NCI-H446 (cell line): ENCODE measurements at regions not wholly inside any gene's neighbourhood (a gene's known extent, or its start where the extent isn't known, plus 50 kb on each side); places are given as distances from the start of the nearest gene placed in this dataset.
"Not testable (repeated sequence)": the region's sequence is repeated elsewhere in the genome, so short reads cannot be mapped to it uniquely, and the experiment has no call there.

Experiments used
- DNase-seq, 2 experiments: peaks; one replicate each; lab custom pipeline; 2025; lab: John Stamatoyannopoulos, UW

- peak; percentile 12 to 48 for DNase-seq
Observed at GRCh38 chr10:63920926-63921325, 399.7 kb downstream of the REEP3 start.

GRCh38 chr10:63921908-63922467, 400.8 kb downstream of the REEP3 start:
- no peak for DNase-seq

- peak in 1 of 2 experiments; percentile 68 for DNase-seq
Observed at GRCh38 chr10:63922468-63923284, 401.5 kb downstream of the REEP3 start.

GRCh38 chr10:63929831-63930467, 408.7 kb downstream of the REEP3 start:
- peak; percentile 76 to 92 for DNase-seq

GRCh38 chr10:63930584-63930983, 409.4 kb downstream of the REEP3 start:
- DNase-seq, result peak; percentile 2 to 9

GRCh38 chr10:63935705-63936104, 414.5 kb downstream of the REEP3 start:
- peak in 1 of 2 experiments; percentile 20 for DNase-seq

- no peak for DNase-seq
Observed at GRCh38 chr10:63940277-63940922, 419.2 kb downstream of the REEP3 start.

GRCh38 chr10:63964406-63964805, 443.2 kb downstream of the REEP3 start:
- DNase-seq, result no peak

- peak in 1 of 2 experiments; percentile 3 for DNase-seq
Observed at GRCh38 chr10:63965846-63966245, 444.6 kb downstream of the REEP3 start.

GRCh38 chr10:63972949-63973827, 452.0 kb downstream of the REEP3 start:
- no peak for DNase-seq

- peak; percentile 1 to 52 for DNase-seq
Observed at GRCh38 chr10:63976538-63976937, 455.3 kb downstream of the REEP3 start.

GRCh38 chr10:63977329-63977923, 456.2 kb downstream of the REEP3 start:
- DNase-seq, result peak; percentile 25 to 69

- not testable (repeated sequence) for DNase-seq
Observed at GRCh38 chr10:63980870-63981269, 459.7 kb downstream of the REEP3 start.

- not testable (repeated sequence) for DNase-seq
Observed at GRCh38 chr10:63984061-63984460, 462.9 kb downstream of the REEP3 start.

GRCh38 chr10:63986536-63986935, 465.3 kb downstream of the REEP3 start:
- peak in 1 of 2 experiments; percentile 24 for DNase-seq

- DNase-seq, result no peak
Observed at GRCh38 chr10:63987212-63987611, 466.0 kb downstream of the REEP3 start.

- no peak for DNase-seq
Observed at GRCh38 chr10:63994371-63994770, 473.2 kb downstream of the REEP3 start.

GRCh38 chr10:64007157-64007556, 486.0 kb downstream of the REEP3 start:
- DNase-seq, result no peak

GRCh38 chr10:64010711-64011110, 489.5 kb downstream of the REEP3 start:
- no peak for DNase-seq

GRCh38 chr10:64011912-64012714, 490.9 kb downstream of the REEP3 start:
- DNase-seq, result no peak
